Endothelial cell (in vitro differentiated cells): ENCODE measurements at regions not wholly inside any gene's neighbourhood (a gene's known extent, or its start where the extent isn't known, plus 50 kb on each side); places are given as distances from the start of the nearest gene placed in this dataset.

ENCODE experiments used
- DNase-seq: peaks from one replicate; pipeline ENCODE4 v3.0.0; 2021; ENCODE audit warnings: low spot score
- H3K27ac Mint-ChIP-seq: one replicate; pipeline ENCODE4 v1.8.0; 2021; ENCODE audit warnings: mixed read lengths, inconsistent platforms; ENCODE audit not compliant: unreplicated experiment
- H3K27me3 Mint-ChIP-seq: one replicate; pipeline ENCODE4 v1.8.0; 2021; ENCODE audit warnings: mild to moderate bottlenecking, moderate library complexity, mixed read lengths, inconsistent platforms; ENCODE audit not compliant: unreplicated experiment
- H3K36me3 Mint-ChIP-seq: one replicate; pipeline ENCODE4 v1.8.0; 2021; ENCODE audit warnings: mild to moderate bottlenecking, low read depth, mixed read lengths, inconsistent platforms; ENCODE audit not compliant: unreplicated experiment
- H3K4me1 Mint-ChIP-seq: one replicate; pipeline ENCODE4 v1.8.0; 2021; ENCODE audit warnings: mild to moderate bottlenecking, mixed read lengths, inconsistent platforms; ENCODE audit not compliant: unreplicated experiment
- H3K4me3 Mint-ChIP-seq: one replicate; pipeline ENCODE4 v1.8.0; 2021; ENCODE audit warnings: mild to moderate bottlenecking, mixed read lengths, inconsistent platforms; ENCODE audit not compliant: unreplicated experiment
- H3K9me3 Mint-ChIP-seq: one replicate; pipeline ENCODE4 v1.8.0; 2021; ENCODE audit warnings: mixed read lengths, inconsistent platforms; ENCODE audit not compliant: unreplicated experiment
- TF ChIP-seq, protein P1 (sequence below): fragments of 200-600 bp; sonication (generic); IDR thresholded peaks from one replicate; pipeline ENCODE4 v1.5.0; 2021; ENCODE audit warnings: antibody characterized with exemption; ENCODE audit not compliant: unreplicated experiment

DNA sequence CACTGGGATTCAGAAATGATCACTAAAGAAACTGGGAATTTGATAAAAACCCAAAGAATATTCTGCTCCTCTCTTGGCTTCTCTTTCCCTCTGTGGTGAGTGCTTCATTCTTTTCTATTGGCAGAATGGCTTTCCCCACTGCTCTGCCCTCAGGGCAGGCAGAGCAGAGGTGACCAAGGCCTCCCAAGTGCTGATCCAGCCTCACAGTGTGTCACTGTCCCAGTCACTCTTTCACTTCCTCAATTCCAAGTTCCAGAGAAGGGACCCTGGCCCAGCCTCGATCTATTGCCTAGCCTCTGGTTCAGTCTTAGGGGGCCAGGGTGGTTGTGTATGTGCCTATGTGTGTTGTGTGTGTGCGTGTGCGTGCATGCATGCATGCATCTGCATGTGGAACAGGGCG is 180.6 kb upstream of the TMTC4 start:
- H3K4me3 Mint-ChIP-seq: no peak overlapping the region
- no peaks in the 10 kb centered on the region for H3K27me3 Mint-ChIP-seq
- no peak overlapping the region for H3K27ac Mint-ChIP-seq
- TF ChIP-seq, protein P1, sequence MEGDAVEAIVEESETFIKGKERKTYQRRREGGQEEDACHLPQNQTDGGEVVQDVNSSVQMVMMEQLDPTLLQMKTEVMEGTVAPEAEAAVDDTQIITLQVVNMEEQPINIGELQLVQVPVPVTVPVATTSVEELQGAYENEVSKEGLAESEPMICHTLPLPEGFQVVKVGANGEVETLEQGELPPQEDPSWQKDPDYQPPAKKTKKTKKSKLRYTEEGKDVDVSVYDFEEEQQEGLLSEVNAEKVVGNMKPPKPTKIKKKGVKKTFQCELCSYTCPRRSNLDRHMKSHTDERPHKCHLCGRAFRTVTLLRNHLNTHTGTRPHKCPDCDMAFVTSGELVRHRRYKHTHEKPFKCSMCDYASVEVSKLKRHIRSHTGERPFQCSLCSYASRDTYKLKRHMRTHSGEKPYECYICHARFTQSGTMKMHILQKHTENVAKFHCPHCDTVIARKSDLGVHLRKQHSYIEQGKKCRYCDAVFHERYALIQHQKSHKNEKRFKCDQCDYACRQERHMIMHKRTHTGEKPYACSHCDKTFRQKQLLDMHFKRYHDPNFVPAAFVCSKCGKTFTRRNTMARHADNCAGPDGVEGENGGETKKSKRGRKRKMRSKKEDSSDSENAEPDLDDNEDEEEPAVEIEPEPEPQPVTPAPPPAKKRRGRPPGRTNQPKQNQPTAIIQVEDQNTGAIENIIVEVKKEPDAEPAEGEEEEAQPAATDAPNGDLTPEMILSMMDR: no peak
- H3K4me1 Mint-ChIP-seq: no peaks in the 10 kb centered on the region
- no peak for DNase-seq
- H3K9me3 Mint-ChIP-seq: no peaks in the 10 kb centered on the region
- no peaks in the 10 kb centered on the region for H3K36me3 Mint-ChIP-seq

DNA sequence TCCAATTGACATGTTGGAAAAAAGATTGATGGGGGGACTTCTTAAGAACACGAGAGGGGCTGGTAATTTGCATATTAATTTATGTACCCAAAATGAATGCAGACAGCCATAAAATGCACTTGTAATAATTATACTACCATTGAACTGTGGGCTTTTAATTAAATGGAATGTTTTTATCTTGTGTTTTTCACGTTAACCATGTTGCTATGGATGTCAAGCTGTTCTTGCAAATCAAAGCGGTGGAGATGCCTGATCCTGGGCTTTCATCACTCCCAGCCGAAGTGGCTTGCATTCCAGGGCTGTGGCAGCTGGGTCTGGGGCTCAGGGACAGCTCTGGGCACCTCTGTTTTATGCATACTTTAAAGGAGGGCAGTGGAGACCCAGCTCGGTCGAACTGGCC is 179.4 kb upstream of the TMTC4 start:
- DNase-seq: no peak
- no peaks in the 10 kb centered on the region for H3K27me3 Mint-ChIP-seq
- no peak overlapping the region for H3K27ac Mint-ChIP-seq

DNA sequence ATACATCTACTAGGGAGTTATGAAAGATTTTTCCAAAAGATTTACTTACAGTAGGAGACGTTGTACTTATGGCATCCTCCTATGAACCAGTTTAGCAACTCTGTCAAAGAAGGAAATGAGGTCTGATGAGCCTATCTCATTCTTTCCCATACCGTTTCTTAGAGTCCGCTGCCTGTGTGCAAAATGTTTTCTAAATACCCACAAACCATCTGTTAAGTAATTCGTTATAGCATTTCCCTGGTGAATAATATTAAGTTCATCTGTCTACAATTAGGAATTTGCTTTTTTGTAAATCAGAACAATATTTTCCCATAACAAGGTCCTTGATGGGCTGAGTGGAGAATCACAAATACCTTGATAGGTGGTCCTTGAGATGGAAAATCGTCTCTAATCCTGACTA is 178.8 kb upstream of the TMTC4 start:
- H3K27me3 Mint-ChIP-seq: no peaks in the 10 kb centered on the region
- no peak overlapping the region for H3K4me3 Mint-ChIP-seq
- H3K36me3 Mint-ChIP-seq: no peaks in the 10 kb centered on the region
- TF ChIP-seq, protein P1: no peak
- H3K27ac Mint-ChIP-seq: no peak overlapping the region
- DNase-seq: no peak
- H3K4me1 Mint-ChIP-seq: no peaks in the 10 kb centered on the region
- no peaks in the 10 kb centered on the region for H3K9me3 Mint-ChIP-seq

More for the DNA sequence above, 179.4 kb upstream of the TMTC4 start:
- H3K4me1 Mint-ChIP-seq: no peaks in the 10 kb centered on the region
- TF ChIP-seq, protein P1: no peak
- no peaks in the 10 kb centered on the region for H3K36me3 Mint-ChIP-seq
- no peaks in the 10 kb centered on the region for H3K9me3 Mint-ChIP-seq
- no peak overlapping the region for H3K4me3 Mint-ChIP-seq

DNA sequence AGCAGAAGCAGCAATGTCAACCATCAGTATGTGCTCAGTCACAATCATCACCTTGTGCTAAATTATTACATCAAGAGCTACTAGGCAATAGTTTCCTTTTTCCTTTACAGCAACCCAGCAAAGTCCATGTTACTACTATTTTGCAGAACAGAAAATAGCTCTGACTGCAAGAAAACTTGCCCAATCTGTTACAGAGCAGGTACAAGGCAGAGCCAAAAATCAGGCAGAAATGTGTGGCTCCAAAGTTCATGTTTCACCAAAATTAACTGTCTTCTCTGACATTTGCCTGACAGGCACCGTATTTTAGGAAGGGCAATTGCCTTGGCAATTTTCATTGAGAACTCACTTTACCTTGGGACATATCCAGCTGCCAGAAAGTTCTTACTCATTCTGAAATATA is 177.6 kb upstream of the TMTC4 start:
- no peak overlapping the region for H3K4me3 Mint-ChIP-seq
- no peak overlapping the region for H3K27ac Mint-ChIP-seq
- no peaks in the 10 kb centered on the region for H3K36me3 Mint-ChIP-seq
- H3K27me3 Mint-ChIP-seq: no peaks in the 10 kb centered on the region
- TF ChIP-seq, protein P1: no peak
- H3K9me3 Mint-ChIP-seq: no peaks in the 10 kb centered on the region
- H3K4me1 Mint-ChIP-seq: no peaks in the 10 kb centered on the region
- DNase-seq: no peak

DNA sequence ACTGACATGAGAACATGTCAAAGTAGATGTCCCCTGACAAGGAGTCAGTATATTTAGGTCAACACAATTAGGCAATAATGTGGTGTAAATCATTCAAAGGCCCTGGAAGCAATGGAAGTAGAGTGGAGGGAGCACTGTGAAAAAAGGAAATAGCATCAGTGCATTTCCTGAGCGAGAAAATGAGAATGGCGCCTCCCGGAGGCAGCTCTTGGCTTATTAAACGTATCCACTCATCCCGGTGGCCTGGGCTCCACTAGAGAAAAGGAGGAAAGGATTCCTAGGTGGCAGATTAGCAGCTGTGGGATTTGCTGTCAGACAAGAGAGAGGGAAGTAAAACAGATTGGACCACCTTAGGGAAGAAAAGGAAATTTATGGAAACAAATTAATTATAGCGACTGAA is 173.7 kb upstream of the TMTC4 start:
- no peak for DNase-seq
- TF ChIP-seq, protein P1: no peak
- Mint-ChIP-seq H3K36me3 (no peaks in the 10 kb centered on the region), H3K4me1 (no peaks in the 10 kb centered on the region), H3K27me3 (no peaks in the 10 kb centered on the region), H3K9me3 (no peaks in the 10 kb centered on the region), H3K4me3 (no peak overlapping the region), H3K27ac (no peak overlapping the region)
